Left ventricle myocardium inferior (tissue), 1 donor: ENCODE measurements at regions not wholly inside any gene's neighbourhood (a gene's known extent, or its start where the extent isn't known, plus 50 kb on each side); places are given as distances from the start of the nearest gene placed in this dataset.

Experiments used
- DNase-seq: peaks from one replicate; pipeline ENCODE4 v3.0.0-alpha.2; 2020
- H3K27ac ChIP-seq: fragments of 200-600 bp; replicated peaks from 2 replicates; pipeline ENCODE4 v1.8.0; 2021
- H3K27me3 ChIP-seq: fragments of 200-600 bp; 2 replicates; pipeline ENCODE4 v1.8.0; 2021; ENCODE audit warnings: low read depth
- H3K36me3 ChIP-seq: fragments of 200-600 bp; 2 replicates; pipeline ENCODE4 v1.8.0; 2021
- H3K4me1 ChIP-seq: fragments of 200-600 bp; 2 replicates; pipeline ENCODE4 v1.8.0; 2021
- H3K4me3 ChIP-seq: fragments of 200-600 bp; 2 replicates; pipeline ENCODE4 v1.8.0; 2021; ENCODE audit warnings: mild to moderate bottlenecking, moderate library complexity
- H3K9me3 ChIP-seq: fragments of 200-600 bp; replicated peaks from 2 replicates; pipeline ENCODE4 v1.8.0; 2021
- intact Hi-C: fragments of 100-400 bp; cut with micrococcal nuclease; formaldehyde crosslinking; loops from one replicate; pipeline ENCODE4 v1.11.0; 2022
- TF ChIP-seq, protein P1 (sequence below): fragments of 200-600 bp; IDR thresholded peaks from 2 replicates; pipeline ENCODE4 v1.8.0; 2021; ENCODE audit warnings: antibody characterized with exemption, mild to moderate bottlenecking, borderline replicate concordance
- donor health status: DM: no; HTN: yes; CAD: no; lungs with severe emphysema.

DNA sequence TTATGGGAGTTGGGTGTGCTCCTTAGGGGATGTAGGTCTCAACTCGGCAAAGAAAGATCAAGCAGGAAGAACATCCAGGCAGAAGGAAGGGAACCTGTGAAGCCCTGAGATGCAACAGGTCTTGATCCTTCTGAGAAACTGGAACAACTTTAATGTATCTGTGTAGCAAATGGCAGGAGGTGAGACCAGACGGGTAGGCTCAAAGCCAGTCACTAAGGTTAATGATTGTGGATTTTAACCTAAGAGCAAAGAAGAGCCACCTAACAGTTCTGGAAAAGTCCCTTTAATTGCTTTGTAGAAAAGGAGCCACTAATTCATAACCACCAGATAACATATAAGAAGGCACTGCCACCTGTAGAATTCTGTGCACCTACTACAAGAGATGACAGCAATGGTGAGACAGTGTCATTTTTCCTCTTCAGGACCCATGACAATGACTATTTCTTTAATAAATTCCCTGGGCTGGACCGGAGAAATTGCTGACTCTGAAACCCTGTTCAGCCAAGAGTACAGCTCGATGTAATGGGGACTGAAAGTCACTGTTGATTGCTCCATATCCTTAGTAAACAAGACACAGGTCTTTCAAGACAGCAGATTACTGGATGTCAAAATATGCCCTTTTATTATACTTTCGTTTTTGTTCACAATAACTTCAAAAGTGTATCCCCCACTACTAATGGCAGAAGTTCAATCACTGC lies 326.2 kb downstream of the CBLN4 start:
- H3K4me1 ChIP-seq, result no peaks in the 10 kb centered on the region
- H3K27ac ChIP-seq, result no peak overlapping the region
- no peak overlapping the region for H3K4me3 ChIP-seq
- no peaks in the 10 kb centered on the region for H3K36me3 ChIP-seq
- TF ChIP-seq, protein P1, sequence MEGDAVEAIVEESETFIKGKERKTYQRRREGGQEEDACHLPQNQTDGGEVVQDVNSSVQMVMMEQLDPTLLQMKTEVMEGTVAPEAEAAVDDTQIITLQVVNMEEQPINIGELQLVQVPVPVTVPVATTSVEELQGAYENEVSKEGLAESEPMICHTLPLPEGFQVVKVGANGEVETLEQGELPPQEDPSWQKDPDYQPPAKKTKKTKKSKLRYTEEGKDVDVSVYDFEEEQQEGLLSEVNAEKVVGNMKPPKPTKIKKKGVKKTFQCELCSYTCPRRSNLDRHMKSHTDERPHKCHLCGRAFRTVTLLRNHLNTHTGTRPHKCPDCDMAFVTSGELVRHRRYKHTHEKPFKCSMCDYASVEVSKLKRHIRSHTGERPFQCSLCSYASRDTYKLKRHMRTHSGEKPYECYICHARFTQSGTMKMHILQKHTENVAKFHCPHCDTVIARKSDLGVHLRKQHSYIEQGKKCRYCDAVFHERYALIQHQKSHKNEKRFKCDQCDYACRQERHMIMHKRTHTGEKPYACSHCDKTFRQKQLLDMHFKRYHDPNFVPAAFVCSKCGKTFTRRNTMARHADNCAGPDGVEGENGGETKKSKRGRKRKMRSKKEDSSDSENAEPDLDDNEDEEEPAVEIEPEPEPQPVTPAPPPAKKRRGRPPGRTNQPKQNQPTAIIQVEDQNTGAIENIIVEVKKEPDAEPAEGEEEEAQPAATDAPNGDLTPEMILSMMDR, result no peak
- intact Hi-C loops, result no loop called here
- no peak for DNase-seq
- H3K27me3 ChIP-seq, result no peaks in the 10 kb centered on the region
- H3K9me3 ChIP-seq, result no peaks in the 10 kb centered on the region

DNA sequence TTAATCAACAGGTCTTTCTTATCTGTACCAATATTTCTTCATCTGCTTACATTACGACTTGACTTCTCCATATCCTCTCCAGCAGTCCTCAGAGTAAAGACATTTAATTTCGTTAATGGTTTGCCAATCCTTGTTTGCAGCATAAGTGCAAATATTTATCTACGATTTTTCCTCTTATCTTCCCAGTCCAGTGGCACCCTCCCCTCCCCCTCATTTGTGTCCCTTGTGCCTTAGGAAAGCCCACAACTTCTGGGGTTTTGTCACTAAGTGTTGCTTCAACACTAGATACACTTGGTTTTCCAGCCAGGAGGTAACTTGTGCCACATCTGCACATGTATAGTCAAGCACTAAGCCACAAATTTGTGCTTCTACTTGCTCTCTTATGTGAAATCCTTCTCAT lies 327.2 kb downstream of the CBLN4 start:
- H3K4me1 ChIP-seq, result no peaks in the 10 kb centered on the region
- no peak for DNase-seq
- no peaks in the 10 kb centered on the region for H3K36me3 ChIP-seq
- no peak overlapping the region for H3K27ac ChIP-seq
- no peaks in the 10 kb centered on the region for H3K27me3 ChIP-seq
- intact Hi-C loops, result no loop called here
- TF ChIP-seq, protein P1, result no peak
- no peak overlapping the region for H3K4me3 ChIP-seq
- H3K9me3 ChIP-seq, result no peaks in the 10 kb centered on the region

DNA sequence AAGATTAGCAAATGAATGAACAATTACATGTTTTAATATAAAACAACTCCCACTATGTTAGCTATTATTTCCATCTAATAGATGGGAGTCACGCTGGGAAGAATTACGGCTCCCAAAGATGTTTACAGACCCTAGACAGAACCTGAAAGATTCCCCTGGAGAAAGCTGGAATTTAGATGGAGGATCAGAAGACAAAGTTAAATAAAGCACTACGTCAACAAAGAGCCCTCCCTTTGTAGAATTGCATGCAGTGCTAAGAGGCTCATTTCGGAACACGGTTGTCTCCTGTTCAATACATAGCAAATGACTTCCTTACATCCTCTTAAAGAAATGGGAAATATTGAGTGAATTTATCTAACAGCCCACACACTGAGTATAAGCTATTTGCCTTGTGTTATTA lies 328.3 kb downstream of the CBLN4 start:
- H3K9me3 ChIP-seq, result no peaks in the 10 kb centered on the region
- no peak for DNase-seq
- no peaks in the 10 kb centered on the region for H3K4me1 ChIP-seq
- TF ChIP-seq, protein P1, result no peak
- no peak overlapping the region for H3K4me3 ChIP-seq
- H3K27me3 ChIP-seq, result no peaks in the 10 kb centered on the region
- H3K27ac ChIP-seq, result no peak overlapping the region
- intact Hi-C loops, result no loop called here
- H3K36me3 ChIP-seq, result no peaks in the 10 kb centered on the region

DNA sequence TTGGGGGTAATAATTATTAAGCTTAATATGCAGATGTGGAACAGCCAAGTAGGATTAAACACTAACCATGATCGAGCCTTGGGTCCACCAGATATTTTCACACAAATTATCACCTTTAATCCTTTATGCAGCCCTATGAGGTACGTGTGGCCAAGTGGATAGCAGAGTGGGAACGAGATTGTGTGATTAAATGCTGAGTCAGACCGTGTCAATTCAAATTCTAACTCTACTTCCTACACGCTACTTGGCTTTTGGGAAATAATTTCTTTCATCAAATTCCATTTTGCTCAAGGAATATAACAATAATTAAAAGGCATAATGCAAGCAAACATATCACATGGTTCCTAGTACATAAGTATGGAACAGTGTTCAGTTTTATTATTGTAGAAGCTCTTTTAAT lies 329.2 kb downstream of the CBLN4 start:
- no peak for DNase-seq
- H3K27me3 ChIP-seq, result no peaks in the 10 kb centered on the region
- TF ChIP-seq, protein P1, result no peak
- H3K36me3 ChIP-seq, result no peaks in the 10 kb centered on the region
- H3K4me3 ChIP-seq, result no peak overlapping the region
- no peaks in the 10 kb centered on the region for H3K9me3 ChIP-seq
- H3K27ac ChIP-seq, result no peak overlapping the region
- intact Hi-C loops, result no loop called here
- no peaks in the 10 kb centered on the region for H3K4me1 ChIP-seq

DNA sequence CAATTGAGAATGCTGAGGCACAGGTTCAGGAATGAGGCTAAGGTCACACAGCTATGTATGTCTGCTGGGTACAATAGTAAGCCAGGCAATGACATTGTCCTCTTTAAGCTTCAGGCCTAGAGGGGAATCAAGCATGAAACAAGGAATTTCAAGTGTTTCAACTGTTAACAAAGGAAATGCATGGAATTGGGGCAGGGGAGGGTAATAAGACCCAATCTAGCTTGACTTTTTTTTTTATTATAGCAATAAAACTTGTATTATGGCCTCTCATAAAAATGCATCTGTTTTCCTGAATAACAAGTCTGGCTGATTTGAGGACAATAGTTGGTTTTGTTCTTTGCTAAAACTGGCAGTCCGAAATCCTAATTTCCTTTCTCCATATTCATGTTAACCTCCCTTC lies 336.7 kb downstream of the CBLN4 start:
- Histone ChIP-seq H3K4me1 (no peaks in the 10 kb centered on the region), H3K27me3 (no peaks in the 10 kb centered on the region), H3K27ac (no peak overlapping the region), H3K4me3 (no peak overlapping the region), H3K9me3 (no peaks in the 10 kb centered on the region), H3K36me3 (no peaks in the 10 kb centered on the region)
- TF ChIP-seq, protein P1, result no peak
- DNase-seq, result no peak
- intact Hi-C loops, result no loop called here

DNA sequence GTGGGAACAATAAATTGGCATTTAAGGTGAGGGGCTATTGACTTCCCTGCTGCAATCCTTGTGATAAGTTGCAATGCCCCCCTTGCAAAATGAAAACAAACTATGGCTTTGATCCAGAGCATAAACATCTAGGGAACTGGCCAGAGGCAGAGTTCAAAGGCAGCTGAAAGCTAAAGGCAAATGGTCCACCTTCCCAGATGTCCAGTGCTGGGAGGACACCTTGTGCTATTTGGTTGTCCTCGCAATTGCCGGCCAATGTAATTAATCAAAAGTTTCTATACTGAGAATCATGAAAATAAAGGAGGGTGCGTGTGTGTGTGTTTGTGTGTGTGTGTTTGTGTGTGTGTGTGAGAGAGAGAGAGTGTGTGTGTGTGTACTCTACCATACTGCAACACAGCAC lies 337.4 kb downstream of the CBLN4 start:
- intact Hi-C loops, result no loop called here
- Histone ChIP-seq H3K27ac (no peak overlapping the region), H3K27me3 (no peaks in the 10 kb centered on the region), H3K4me1 (no peaks in the 10 kb centered on the region), H3K9me3 (no peaks in the 10 kb centered on the region), H3K36me3 (no peaks in the 10 kb centered on the region), H3K4me3 (no peak overlapping the region)
- TF ChIP-seq, protein P1, result no peak
- no peak for DNase-seq
